GM21423 (cell line): ENCODE measurements at regions not wholly inside any gene's neighbourhood (a gene's known extent, or its start where the extent isn't known, plus 50 kb on each side); places are given as distances from the start of the nearest gene placed in this dataset.

Source experiments
- ATAC-seq: cut with Tn5 transposase; IDR thresholded peaks from one replicate; pipeline ENCODE4 v1.9.1; 2021; ENCODE audit warnings: mild to moderate bottlenecking, moderate library complexity; ENCODE audit not compliant: unreplicated experiment

DNA sequence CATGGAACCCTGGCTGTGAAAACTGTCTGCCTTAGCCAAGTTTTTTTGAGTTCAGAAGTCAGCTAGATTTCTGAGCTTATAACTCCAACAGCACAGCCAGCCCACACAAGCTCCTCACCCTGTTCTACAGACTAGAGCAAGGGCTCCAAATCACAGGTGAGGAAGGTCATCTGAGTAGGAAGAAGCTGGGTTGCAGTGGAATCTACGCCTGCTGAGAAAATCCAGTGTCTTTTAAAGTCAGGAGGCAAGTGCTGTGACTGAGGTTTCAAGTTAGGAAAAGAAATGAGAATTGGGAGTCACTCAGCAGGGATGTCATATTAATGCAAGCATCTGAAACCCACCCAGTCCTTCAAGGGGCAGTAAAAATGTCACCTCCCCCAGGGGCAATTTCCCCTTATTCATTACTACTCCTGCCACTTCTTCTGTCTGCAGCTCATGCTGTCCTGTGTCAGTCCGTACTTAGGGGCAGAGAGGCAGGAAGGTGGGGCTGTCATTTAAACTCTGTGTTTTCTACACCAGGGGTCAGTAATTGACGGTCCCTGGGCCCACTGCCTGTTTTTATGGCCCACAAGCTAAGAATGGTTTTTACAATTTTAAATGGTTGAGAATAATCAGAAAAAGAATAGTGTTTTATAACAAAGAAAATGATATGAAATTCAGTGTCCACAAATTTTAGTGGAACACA lies 551.1 kb downstream of the BCL11A start:
- no peak for ATAC-seq

DNA sequence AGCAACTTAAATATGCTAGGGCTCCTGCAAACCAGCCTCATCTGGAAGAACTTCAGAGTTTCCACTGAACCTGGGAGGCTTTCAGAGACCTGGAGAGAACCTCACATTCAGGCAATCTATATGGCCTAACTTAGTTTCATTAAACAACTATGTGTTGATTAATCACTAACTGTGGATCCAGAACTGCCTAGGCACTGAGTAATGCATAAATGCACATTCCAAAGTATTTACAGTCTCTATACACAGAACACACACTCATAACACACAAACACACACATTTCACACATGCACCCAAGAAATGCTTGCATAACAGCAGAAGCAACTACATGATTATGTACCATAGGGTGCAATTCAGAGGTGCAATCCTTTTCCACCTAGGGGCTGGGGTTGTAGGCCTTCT lies 552.8 kb downstream of the BCL11A start:
- ATAC-seq = no peak

DNA sequence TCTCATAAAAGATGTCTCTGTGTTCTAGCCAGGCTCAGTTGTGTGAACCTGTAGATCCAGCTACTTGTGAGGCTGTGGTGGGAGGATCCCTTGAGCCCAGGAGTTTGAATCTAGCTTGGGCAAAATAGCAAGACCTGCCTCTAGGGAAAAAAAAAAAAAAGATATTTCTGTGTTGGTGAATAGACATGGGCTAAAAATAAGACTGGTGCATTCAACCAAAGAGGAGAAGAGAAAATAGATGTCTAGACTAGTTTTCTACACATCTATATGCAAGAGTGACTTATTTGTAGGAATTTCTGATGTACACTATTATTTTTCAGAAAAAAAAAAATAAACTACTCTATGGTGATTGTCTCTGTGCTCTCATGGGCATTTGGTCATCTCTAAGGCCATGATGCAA lies 555.1 kb downstream of the BCL11A start:
- no peak for ATAC-seq

DNA sequence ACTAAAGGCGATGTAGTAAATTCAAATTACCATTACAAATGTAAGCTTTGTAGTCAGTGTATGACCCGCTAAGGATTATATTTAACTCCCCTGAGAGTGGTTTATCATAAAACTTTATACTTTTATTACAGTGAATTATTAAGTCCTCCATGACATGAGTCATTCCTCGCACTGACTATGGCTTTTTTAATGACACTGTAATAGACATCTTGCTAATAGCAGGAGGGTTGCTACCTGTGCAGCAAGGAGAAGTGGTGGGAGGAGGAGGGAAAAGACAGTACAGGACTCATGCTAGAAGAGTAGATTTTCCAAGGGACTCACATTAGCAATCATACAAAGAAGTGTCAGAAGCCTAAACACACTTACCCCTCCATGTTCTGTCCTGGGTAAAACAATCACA lies 556.1 kb downstream of the BCL11A start:
- no peak for ATAC-seq

DNA sequence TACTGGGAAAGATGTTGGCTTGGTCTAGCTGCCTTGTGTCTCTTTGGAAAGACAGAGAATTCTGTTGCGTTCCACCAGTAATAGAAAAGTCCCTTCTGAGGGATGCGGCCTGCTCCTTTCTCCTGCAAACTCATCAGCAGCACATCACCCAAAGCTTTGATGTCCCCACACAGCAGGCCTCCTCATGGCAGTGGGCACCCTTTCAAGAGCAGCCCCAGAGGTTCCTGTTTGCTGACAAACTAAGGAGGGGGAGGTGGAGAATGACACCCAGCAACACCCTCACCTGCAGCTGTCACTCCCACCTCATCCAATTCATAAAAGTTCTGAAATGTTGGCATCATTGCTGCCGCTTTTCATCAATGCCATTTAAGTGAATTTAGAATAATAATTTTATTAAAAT lies 556.6 kb downstream of the BCL11A start:
- no peak for ATAC-seq

DNA sequence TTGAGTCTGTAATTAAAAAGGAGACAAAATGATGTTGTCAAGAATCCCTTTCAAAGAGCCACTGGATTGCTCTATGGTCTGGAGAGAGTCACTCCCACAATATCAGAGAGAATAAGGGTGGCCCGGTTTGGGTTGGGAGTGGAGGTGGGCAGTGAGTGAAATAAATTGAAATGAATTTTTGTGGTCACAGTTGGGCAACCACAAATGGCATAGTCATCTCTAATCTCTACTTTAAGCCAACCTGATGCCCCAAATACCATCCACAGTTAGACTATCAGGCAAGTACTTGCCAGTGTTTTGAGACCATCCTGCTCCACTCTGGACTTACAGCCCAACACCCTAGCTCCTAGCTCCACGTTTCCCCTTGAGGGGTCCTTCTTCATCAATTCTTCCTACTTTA lies 559.7 kb downstream of the BCL11A start:
- ATAC-seq = no peak

DNA sequence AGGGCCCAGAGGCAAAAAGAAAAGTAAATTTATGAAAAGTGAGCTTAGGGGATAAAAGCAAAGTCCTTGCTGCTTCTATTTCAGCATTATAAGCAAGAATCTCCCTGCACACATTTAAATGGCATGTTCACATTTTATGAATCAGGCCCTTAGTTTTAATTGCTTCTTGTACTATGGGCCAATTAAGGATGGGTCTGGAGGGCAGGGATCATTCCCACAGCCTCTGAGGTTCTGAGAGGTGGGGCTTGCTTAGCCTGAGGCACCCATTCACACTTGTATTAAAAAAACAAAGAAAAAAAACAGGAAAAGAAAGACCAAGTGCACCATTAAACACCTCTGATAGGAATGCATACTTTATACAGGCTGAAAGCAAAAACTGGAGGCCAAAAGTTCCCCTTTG lies 565.1 kb downstream of the BCL11A start:
- ATAC-seq = no peak

DNA sequence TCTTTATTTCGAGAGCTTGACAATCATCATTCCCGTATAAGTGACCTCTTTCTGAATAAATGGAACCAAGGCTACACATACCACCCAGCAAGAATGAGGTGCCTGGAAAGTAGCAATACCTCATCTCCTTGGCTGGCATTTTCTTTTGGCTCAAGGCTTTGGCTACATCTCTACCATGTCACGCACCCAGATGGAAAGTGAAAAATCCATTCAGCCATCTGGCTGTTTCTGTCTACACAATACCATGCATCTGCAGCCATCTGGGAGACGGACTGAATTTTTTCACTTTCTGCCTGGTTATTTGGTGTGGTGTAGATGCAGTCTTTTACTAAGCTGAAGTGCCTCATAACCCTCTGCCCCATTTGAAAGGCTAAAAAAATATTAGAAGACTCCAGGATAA lies 566.9 kb downstream of the BCL11A start:
- ATAC-seq = no peak

DNA sequence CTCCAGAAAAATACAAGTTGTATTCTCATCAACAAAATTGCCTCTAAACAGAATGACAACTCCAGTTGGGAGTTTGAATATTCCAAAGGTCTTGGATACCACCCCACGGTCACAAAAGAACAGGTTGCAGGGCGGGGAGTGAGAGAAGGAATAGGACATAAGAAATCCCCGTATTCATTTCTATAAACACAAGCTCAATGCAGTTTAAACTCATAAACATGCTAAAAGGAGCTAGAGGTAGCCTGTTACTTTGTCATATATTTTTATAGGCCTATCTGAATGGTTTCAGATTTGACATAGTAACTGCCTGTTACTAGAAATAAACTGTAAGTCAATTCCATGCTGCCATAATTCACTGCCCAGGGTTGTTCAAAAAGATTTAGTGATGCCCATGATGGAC lies 567.5 kb downstream of the BCL11A start:
- ATAC-seq = no peak

DNA sequence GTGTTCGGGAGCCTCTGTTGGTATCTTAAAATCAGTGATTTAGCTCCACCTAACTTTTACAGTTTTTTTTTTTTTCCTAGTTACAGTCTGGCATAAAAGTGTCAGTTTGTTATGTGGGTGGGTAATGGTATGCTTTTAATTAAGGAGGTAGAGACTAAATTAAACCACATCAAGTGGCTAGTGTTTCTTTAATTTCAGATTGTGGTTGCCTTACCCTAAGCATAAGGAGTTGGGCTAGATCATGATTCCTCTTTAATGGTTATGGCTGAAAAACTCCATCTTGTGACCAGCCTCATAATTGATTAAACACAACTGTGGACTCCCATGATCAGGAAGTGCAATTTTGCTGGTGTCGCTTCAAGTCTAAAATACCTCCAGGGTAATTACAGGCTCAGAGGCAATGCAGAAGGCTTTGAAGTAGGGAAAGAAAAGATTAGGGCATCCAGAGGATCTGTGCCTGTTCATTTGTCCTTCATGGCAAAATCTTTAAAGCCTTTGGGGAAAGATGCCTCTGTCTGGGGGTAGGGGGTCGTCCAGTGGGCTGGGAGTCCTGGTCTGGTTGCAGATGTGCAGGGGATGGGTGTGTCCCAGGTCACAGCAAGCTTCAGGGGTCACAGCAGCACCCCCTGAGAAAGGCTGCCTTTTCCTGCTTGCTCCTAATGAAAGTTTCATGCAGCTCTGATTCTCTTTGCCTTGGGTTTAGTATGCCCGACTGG lies 579.2 kb downstream of the BCL11A start:
- ATAC-seq = no peak

DNA sequence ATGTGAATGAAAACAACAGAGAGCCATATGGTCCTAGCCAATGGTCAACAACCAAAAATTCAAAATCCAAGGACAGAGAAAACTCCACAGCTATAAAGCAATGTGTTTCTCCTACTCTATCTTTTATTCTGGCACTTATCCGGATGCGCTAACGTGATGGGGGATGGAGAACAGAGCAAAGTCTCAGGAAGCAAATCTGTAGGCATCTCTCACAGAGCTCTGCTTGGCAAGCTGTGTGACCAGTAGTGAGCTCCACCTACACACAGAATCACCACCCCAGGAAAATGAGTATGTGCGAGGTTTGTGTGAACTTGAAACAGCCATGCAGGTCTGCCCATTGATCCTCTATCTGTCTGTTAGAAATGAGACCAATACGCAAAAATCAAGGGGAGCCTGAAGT lies 584.3 kb downstream of the BCL11A start:
- ATAC-seq = no peak

DNA sequence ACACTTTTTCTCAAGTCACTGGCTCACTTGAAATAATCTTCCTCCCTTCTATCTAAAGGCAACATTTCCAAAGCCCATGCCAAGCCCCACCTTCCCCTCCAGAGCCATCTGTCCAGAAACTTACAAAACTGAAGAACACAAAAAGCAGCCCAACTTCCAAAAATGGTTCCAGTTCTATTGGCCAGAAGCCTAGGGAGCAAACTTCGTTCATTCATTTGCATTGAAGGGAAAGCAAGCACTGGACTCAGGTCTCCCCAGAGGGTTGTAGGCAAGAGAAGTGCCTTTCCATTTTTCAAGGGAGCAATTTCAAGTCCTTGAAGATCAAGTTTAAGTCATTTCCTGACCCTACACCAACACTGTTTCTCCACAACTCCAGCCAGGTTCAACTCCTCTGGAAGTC lies 585.0 kb downstream of the BCL11A start:
- ATAC-seq = no peak

DNA sequence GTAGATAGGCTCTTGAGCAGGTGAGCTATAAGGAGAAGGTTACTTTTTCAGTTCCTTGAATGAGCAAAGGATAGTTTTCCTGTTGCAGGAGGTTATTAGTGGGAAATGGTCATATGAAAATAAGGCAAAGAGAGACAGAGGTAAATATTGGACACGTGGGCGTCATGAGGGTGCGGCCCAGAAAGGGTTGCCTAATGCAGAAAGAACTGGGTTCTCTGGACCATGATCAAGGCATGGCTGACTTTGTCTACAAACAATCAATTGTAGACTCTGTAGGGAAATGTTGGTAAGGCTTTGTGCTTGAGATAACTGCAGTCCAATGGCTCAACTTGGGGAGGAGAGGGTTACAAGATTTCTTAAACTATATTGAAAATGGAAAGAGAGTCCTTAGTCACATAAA lies 585.8 kb downstream of the BCL11A start:
- no peak for ATAC-seq

DNA sequence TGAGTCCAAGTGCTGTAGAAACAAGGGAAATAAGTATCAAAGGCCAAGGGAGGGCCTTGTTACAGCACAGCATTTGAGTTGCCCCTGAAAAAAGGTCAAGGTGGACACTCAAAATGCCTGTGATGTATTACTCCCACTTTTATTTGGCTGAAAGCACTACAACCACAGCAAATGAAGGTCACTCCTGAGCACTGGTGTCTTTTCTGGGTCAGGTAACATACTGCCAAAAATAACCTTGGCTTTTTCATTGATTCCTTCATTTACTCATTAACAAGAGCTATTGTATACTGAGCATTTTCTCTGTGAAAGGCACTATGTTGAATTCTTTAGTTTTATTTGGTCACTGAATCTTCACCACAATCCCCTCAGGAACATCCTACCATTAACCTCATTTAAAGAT lies 590.3 kb downstream of the BCL11A start:
- ATAC-seq = no peak

DNA sequence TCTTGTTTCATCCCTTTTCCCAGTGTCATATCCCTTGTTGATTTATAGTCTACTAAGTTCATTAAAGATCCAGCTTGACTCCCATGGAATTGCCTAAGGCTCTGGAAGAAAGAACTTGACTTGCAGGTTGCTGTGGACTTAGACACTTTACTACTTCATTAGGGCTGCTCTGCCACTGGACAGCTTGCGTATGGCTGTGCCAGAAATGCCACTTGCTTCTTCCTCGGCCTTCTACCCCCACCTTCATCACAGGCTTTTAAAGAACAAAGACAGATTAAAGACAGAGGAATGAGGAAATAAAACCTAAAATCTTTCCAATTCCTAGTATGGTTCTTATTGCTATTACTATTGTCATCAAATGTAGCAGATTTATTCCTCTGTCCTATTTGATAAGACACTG lies 591.7 kb downstream of the BCL11A start:
- ATAC-seq = no peak

DNA sequence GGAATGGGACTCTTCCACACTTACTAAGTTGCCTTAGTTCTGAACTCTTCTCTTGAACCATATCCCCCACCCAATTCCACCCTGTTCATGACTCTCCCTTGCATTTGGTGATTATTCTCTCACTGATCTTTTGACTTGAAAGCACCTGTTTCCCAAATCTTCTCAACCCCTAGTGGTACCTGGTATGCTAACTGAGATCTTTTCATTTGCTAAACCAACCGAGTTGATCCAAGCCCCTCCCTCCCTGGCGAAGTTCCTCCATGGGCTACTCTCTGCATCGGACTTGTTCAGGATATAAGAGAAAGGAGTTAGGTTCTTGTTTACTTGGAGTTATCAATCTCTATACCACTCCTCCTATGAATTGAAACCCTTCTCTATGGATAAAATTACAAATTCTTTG lies 593.5 kb downstream of the BCL11A start:
- no peak for ATAC-seq

DNA sequence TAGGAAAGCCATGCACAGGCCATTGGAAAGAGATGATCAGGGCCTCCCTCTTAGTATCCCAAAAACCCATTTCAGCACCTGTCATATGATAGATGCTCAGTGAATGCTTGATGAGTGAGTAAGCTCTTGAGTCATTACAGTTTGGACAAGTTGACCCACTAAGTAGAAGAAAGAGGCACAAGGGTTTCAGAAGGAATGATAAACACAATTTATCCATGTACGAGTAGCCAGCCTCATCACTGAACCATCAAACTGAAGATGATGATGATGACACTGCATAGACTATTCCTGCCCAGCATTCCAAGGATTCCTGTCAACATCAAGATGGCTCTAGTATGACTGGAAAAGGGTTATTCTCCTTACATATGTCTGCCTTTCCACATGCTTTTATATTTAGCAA lies 596.0 kb downstream of the BCL11A start:
- no peak for ATAC-seq

DNA sequence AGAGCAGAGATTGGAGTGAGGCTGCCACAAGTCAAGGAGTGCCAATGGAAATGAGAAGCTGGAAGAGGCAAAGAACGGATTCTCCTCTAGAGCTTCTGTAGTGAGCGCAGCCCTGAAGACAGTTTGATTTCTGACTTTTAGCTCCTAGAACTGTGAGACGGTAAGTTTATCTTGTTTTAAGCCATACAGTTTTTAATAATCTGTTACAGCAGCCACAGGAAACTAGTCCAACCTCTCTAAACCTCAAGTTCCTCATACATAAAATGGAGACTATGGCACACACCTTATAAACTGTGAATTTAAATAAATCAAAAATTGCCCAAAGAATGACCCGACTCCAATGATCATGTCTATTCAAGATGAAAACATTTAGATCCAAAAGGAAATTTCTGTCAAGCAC lies 596.5 kb downstream of the BCL11A start:
- ATAC-seq = no peak

DNA sequence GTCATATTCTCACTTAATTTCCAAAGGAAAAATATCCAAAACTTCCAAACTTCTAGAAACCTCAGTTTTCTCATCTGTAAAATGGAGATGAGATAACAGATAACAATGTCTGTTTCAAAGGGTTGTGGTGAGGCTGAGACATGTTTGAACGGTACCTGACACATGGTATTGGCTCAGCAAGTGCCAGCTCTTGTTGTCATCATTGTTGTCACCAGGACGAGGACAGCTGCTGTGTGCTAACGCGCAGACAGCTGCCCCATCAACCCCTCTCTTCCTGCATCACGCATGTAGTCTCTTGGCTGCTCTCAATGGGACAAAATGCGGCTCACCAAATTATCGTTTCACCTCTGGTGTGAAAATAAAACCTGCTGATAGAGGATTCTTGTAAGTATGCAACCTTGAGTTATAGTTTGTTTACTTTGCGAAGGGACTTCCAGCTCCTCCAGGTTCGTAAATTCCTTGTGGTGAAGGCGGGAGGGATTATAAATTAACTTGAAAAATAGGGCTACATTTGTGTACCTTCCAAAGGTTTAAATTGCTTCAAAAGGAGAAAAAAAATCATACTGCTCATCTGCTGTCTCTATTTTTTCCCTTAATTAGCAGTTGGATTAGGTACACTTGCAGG lies 605.4 kb downstream of the BCL11A start:
- no peak for ATAC-seq

DNA sequence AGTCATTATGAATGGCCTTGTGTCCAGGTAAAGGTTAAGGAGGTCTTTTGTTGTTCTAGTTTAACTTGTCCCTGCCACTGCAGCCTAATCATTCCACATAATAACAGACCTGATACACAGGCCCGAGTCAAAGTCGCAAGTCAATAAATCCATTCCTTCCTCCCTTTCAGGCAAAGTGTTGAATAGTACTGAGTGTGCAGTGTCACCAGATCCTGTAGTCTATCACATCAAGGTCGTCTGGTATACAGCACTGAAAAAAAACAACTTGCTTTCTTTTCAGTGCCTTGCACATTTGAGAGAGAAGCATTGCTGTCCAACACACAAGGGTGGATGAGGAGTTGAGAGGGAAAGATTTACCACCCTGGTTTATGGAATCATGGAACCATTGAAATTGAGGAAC lies 606.2 kb downstream of the BCL11A start:
- no peak for ATAC-seq

DNA sequence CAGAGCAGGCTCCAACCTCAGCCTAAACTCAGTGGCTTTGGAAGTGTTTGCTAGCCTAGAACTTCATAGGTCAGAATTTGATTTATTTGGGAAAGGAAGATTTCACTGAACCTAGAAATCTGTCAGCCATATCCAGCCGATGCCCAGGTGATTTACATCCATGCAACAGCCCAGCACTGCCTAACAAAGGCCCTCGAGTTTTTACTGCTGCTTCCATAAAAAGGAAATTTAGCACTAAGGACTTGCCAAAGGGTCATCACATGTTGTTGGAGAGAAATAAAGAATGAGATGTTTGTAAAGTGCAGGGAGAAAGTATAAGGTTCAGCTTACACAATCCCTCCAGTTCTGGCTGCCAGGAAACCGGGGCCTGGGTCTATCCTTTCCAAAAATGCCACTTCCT lies 614.2 kb downstream of the BCL11A start:
- ATAC-seq = no peak

DNA sequence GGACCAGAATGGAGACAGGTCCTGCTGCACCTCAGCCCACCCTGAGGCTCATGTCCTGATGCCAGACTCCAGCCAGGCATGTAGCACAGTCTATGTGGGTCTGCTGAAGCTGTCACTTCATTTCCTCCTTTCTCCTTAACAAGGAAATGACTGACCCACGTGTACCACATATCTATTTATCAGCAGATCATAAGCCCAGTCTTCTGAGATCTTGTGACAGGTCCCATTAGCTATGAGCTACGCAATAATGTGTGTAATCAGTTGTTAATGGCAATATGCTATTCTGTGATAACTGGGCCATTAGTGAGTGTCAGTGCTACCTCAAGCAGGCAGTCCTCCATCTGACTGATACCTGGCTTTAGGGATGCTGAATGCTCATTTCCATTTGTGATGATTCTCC lies 615.3 kb downstream of the BCL11A start:
- ATAC-seq = no peak
